ENCODE measurements at regions not wholly inside any gene's neighbourhood (a gene's known extent, or its start where the extent isn't known, plus 50 kb on each side); places are given as distances from the start of the nearest gene placed in this dataset.
A peak's percentile ranks its signal among the peaks of the same experiment; 100 is the strongest.

GRCh38 chr5:166293892-166294291 lies 1997.6 kb upstream of the WWC1 start:
- DNase-seq, result no peak

- no peak for DNase-seq
Measured at GRCh38 chr5:166302166-166302565, 1989.3 kb upstream of the WWC1 start.

- no peak for DNase-seq
Measured at GRCh38 chr5:166317425-166317824, 1974.0 kb upstream of the WWC1 start.

- no peak for DNase-seq
Measured at GRCh38 chr5:166320920-166321480, 1970.4 kb upstream of the WWC1 start.

- DNase-seq, result no peak
Measured at GRCh38 chr5:166324372-166324771, 1967.1 kb upstream of the WWC1 start.

GRCh38 chr5:166329149-166329800 lies 1962.2 kb upstream of the WWC1 start:
- DNase-seq, result no peak

- no peak for DNase-seq
Measured at GRCh38 chr5:166330036-166330435, 1961.4 kb upstream of the WWC1 start.

- no peak for DNase-seq
Measured at GRCh38 chr5:166331521-166331920, 1959.9 kb upstream of the WWC1 start.

- DNase-seq, result no peak
Measured at GRCh38 chr5:166338801-166339200, 1952.6 kb upstream of the WWC1 start.

- peak; percentile 21 to 74 for DNase-seq
Measured at GRCh38 chr5:166340039-166340438, 1951.4 kb upstream of the WWC1 start.

- DNase-seq, result peak in 1 of 2 experiments; percentile 2
Measured at GRCh38 chr5:166341740-166342337, 1949.6 kb upstream of the WWC1 start.

- peak in 1 of 2 experiments; percentile 51 for DNase-seq
Measured at GRCh38 chr5:166342402-166342801, 1949.0 kb upstream of the WWC1 start.

GRCh38 chr5:166346726-166347374 lies 1944.6 kb upstream of the WWC1 start:
- DNase-seq, result peak in 1 of 2 experiments; percentile 41

GRCh38 chr5:166349046-166349445 lies 1942.4 kb upstream of the WWC1 start:
- DNase-seq, result peak in 1 of 2 experiments; percentile 40

GRCh38 chr5:166353580-166353979 lies 1937.9 kb upstream of the WWC1 start:
- no peak for DNase-seq

GRCh38 chr5:166354332-166354731 lies 1937.1 kb upstream of the WWC1 start:
- DNase-seq, result no peak

GRCh38 chr5:166356096-166356495 lies 1935.3 kb upstream of the WWC1 start:
- DNase-seq, result no peak

GRCh38 chr5:166358127-166358830 lies 1933.2 kb upstream of the WWC1 start:
- no peak for DNase-seq

GRCh38 chr5:166363087-166363760 lies 1928.2 kb upstream of the WWC1 start:
- no peak for DNase-seq

- DNase-seq, result peak; percentile 88 to 95
Measured at GRCh38 chr5:166365164-166365563, 1926.3 kb upstream of the WWC1 start.

- no peak for DNase-seq
Measured at GRCh38 chr5:166367391-166367790, 1924.1 kb upstream of the WWC1 start.

GRCh38 chr5:166369346-166369745 lies 1922.1 kb upstream of the WWC1 start:
- DNase-seq, result peak; percentile 46 to 81

GRCh38 chr5:166369807-166370206 lies 1921.6 kb upstream of the WWC1 start:
- DNase-seq, result peak in 1 of 2 experiments; percentile 18

Measured in NCI-H524 (cell line).